Esophagus muscularis mucosa (tissue), 3 donors: ENCODE measurements at regions not wholly inside any gene's neighbourhood (a gene's known extent, or its start where the extent isn't known, plus 50 kb on each side); places are given as distances from the start of the nearest gene placed in this dataset.

Source experiments
- CTCF ChIP-seq, 3 experiments: fragments of 200-600 bp in 2 of 3; fragments of 450-650 bp in 1 of 3; sonication (generic) in 2 of 3; IDR thresholded peaks; one replicate each; pipeline ENCODE4 v1.5.1; 2017 to 2019; ENCODE audit warnings: antibody characterized with exemption in 3 of 3, mild to moderate bottlenecking in 2 of 3, moderate library complexity in 1 of 3
- POLR2A ChIP-seq: fragments of 450-650 bp; IDR thresholded peaks from one replicate; pipeline ENCODE4 v1.6.1; 2017; ENCODE audit warnings: antibody characterized with exemption, moderate library complexity, mild to moderate bottlenecking, low read depth
- POLR2AphosphoS5 ChIP-seq, 2 donors: sonication (generic); formaldehyde crosslinking; IDR thresholded peaks; one replicate each; pipeline ENCODE4 v1.6.1; 2017; ENCODE audit warnings: antibody characterized with exemption in 2 of 2

- TF ChIP-seq CTCF (IDR thresholded peaks at IDR 0.05) = no peak
- TF ChIP-seq POLR2AphosphoS5 (IDR thresholded peaks at IDR 0.05) = no peak
- TF ChIP-seq POLR2A = no peak
These were observed 302.7 kb upstream of the MEOX2 start for GRCh38 chr7:15989194-15989593.
